ENCODE measurements at regions not wholly inside any gene's neighbourhood (a gene's known extent, or its start where the extent isn't known, plus 50 kb on each side); places are given as distances from the start of the nearest gene placed in this dataset.

GRCh38 chr7:137172105-137172590, 171.4 kb downstream of the PTN start:
- DNase-seq (ENCODE audit: low read depth, low spot score) = no peak
- H3K27ac ChIP-seq = no peak overlapping the region

GRCh38 chr7:137169282-137169698, 174.2 kb downstream of the PTN start:
- DNase-seq (ENCODE audit: low read depth, low spot score) = peak; percentile 10
- H3K27ac ChIP-seq = no peak overlapping the region

- no peak overlapping the region for H3K27ac ChIP-seq
- no peak for DNase-seq (ENCODE audit: low read depth, low spot score)
These were observed 175.9 kb downstream of the PTN start for GRCh38 chr7:137167609-137168008.

GRCh38 chr7:137166363-137166762, 177.2 kb downstream of the PTN start:
- no peak for DNase-seq (ENCODE audit: low read depth, low spot score)
- H3K27ac ChIP-seq = no peak overlapping the region

GRCh38 chr7:137165786-137166185, 177.7 kb downstream of the PTN start:
- no peak for DNase-seq (ENCODE audit: low read depth, low spot score)
- no peak overlapping the region for H3K27ac ChIP-seq

- DNase-seq (ENCODE audit: low read depth, low spot score) = no peak
- H3K27ac ChIP-seq = no peak overlapping the region
These were observed 178.3 kb downstream of the PTN start for GRCh38 chr7:137165241-137165640.

- no peak overlapping the region for H3K27ac ChIP-seq
- DNase-seq (ENCODE audit: low read depth, low spot score) = no peak
These were observed 179.3 kb downstream of the PTN start for GRCh38 chr7:137164251-137164650.

GRCh38 chr7:137160236-137160635, 183.3 kb downstream of the PTN start:
- no peak overlapping the region for H3K27ac ChIP-seq
- DNase-seq (ENCODE audit: low read depth, low spot score) = no peak

GRCh38 chr7:137157256-137157655, 186.3 kb downstream of the PTN start:
- DNase-seq (ENCODE audit: low read depth, low spot score) = no peak
- no peak overlapping the region for H3K27ac ChIP-seq

GRCh38 chr7:137151690-137152052, 191.9 kb downstream of the PTN start:
- DNase-seq (ENCODE audit: low read depth, low spot score) = no peak
- H3K27ac ChIP-seq = no peak overlapping the region

- no peak overlapping the region for H3K27ac ChIP-seq
- no peak for DNase-seq (ENCODE audit: low read depth, low spot score)
These were observed 192.4 kb downstream of the PTN start for GRCh38 chr7:137151041-137151689.

- DNase-seq (ENCODE audit: low read depth, low spot score) = no peak
These were observed 196.2 kb downstream of the PTN start for GRCh38 chr7:137147338-137147720.

GRCh38 chr7:137146552-137147337, 196.8 kb downstream of the PTN start:
- H3K27ac ChIP-seq = peak overlapping the region; percentile 0
- DNase-seq (ENCODE audit: low read depth, low spot score) = no peak

More at GRCh38 chr7:137147338-137147720, 196.2 kb downstream of the PTN start:
- no peak overlapping the region for H3K27ac ChIP-seq

GRCh38 chr7:137146012-137146455, 197.5 kb downstream of the PTN start:
- H3K27ac ChIP-seq = peak overlapping the region; percentile 0
- no peak for DNase-seq (ENCODE audit: low read depth, low spot score)

- peak overlapping the region; percentile 48 for H3K27ac ChIP-seq
- peak; percentile 56 for DNase-seq (ENCODE audit: low read depth, low spot score)
These were observed 201.2 kb downstream of the PTN start for GRCh38 chr7:137142376-137142775.

- DNase-seq (ENCODE audit: low read depth, low spot score) = no peak
- no peak overlapping the region for H3K27ac ChIP-seq
These were observed 207.7 kb downstream of the PTN start for GRCh38 chr7:137135654-137136350.

- DNase-seq (ENCODE audit: low read depth, low spot score) = peak; percentile 80
- H3K27ac ChIP-seq = peak overlapping the region; percentile 67
These were observed 212.8 kb downstream of the PTN start for GRCh38 chr7:137130751-137131158.

GRCh38 chr7:137129025-137129424, 214.5 kb downstream of the PTN start:
- no peak for DNase-seq (ENCODE audit: low read depth, low spot score)
- H3K27ac ChIP-seq = no peak overlapping the region

GRCh38 chr7:137127806-137128205, 215.7 kb downstream of the PTN start:
- peak overlapping the region; percentile 4 for H3K27ac ChIP-seq
- no peak for DNase-seq (ENCODE audit: low read depth, low spot score)

- no peak for DNase-seq (ENCODE audit: low read depth, low spot score)
- no peak overlapping the region for H3K27ac ChIP-seq
These were observed 216.5 kb downstream of the PTN start for GRCh38 chr7:137127058-137127457.

- H3K27ac ChIP-seq = no peak overlapping the region
- no peak for DNase-seq (ENCODE audit: low read depth, low spot score)
These were observed 221.4 kb downstream of the PTN start for GRCh38 chr7:137122145-137122544.

Measured in epithelial cell of prostate (primary cell).